K562 (cell line): ENCODE measurements at regions not wholly inside any gene's neighbourhood (a gene's known extent, or its start where the extent isn't known, plus 50 kb on each side); places are given as distances from the start of the nearest gene placed in this dataset.

ENCODE experiments used
- ATAC-seq: fragments of 200-7000 bp; cut with Tn5 transposase; 3 replicates; pipeline ENCODE4 v1.9.1; 2020; ENCODE audit warnings: moderate library complexity
- BruUV-seq: library from RNA; stranded (reverse); fragments of 400-500 nt; replicated peaks from 2 replicates; lab custom pipeline; 2021; lab: Mats Ljungman, UMichigan
- CTCF ChIA-PET: fragments of 300-600 bp; formaldehyde crosslinking; extraction: SDS; loops from one replicate; lab custom pipeline; 2021; ENCODE audit warnings: low intra/inter-chr PET ratio; lab: Yijun Ruan, JAX
- POLR2A ChIA-PET: fragments of 300-600, 350-650 bp; sonication (Branson Sonifier 250); formaldehyde crosslinking; extraction: SDS; loops from one replicate; lab custom pipeline; 2021; ENCODE audit warnings: antibody characterized with exemption, inconsistent platforms; lab: Yijun Ruan, JAX
- DNase-seq, 4 experiments: peaks; one replicate each; pipeline versions ENCODE4 v3.0.0 to v3.0.0-alpha.2; 2011 to 2018; ENCODE audit warnings: low spot score in 3 of 4, mixed read lengths in 3 of 4; ENCODE audit errors: extremely low read depth in 1 of 4
- FAIRE-seq: peaks from 2 replicates; lab custom pipeline; 2011; peaks lifted over from hg19 to GRCh38; lab: Jason Lieb, UNC
- H2AFZ ChIP-seq: 2 replicates; pipeline ENCODE4 v1.6.0; 2011; ENCODE audit warnings: low read depth, low read length, control low read depth, inconsistent platforms
- H3K27ac ChIP-seq: fragments of 200-600 bp; 3 replicates; pipeline ENCODE4 v1.8.0; 2011; ENCODE audit warnings: low read depth, mild to moderate bottlenecking, control low read depth, inconsistent platforms, low read length, moderate library complexity, mixed read lengths; ENCODE audit errors: extremely low read depth
- H3K27me3 ChIP-seq, 2 experiments: fragments of 300-600 bp in 1 of 2; 2 replicates in 1 of 2; 3 replicates in 1 of 2; pipeline versions ENCODE4 v1.6.0 to v1.8.0; 2011; ENCODE audit warnings: inconsistent platforms in 2 of 2, low read length in 2 of 2, mild to moderate bottlenecking in 1 of 2, mixed read lengths in 1 of 2, moderate library complexity in 1 of 2; ENCODE audit not compliant: control insufficient read depth in 2 of 2, insufficient read depth in 2 of 2
- H3K36me3 ChIP-seq: fragments of 300-600 bp; 3 replicates; pipeline ENCODE4 v1.8.0; 2011; ENCODE audit warnings: mild to moderate bottlenecking, low read length, inconsistent platforms; ENCODE audit not compliant: control insufficient read depth, insufficient read depth
- H3K4me1 ChIP-seq, 2 experiments: fragments of 200-600 bp in 1 of 2; replicated peaks in 1 of 2; 2 replicates in 1 of 2; 3 replicates in 1 of 2; pipeline versions ENCODE4 v1.5.1 to v1.8.0; 2011; ENCODE audit warnings: inconsistent platforms in 2 of 2, low read length in 2 of 2, mild to moderate bottlenecking in 1 of 2, mixed read lengths in 1 of 2, moderate library complexity in 1 of 2; ENCODE audit not compliant: control insufficient read depth in 2 of 2, insufficient read depth in 2 of 2
- H3K4me2 ChIP-seq: 2 replicates; pipeline ENCODE4 v1.6.1; 2011; ENCODE audit warnings: low read length, control low read depth, inconsistent platforms, mixed read lengths; ENCODE audit not compliant: insufficient read depth
- H3K4me3 ChIP-seq: fragments of 200-600 bp; sonication (generic), shearing (Covaris generic); 2 replicates; pipeline ENCODE4 v1.5.1; 2016; ENCODE audit warnings: control low read depth, inconsistent platforms
- H3K79me2 ChIP-seq: fragments of 200-600 bp; 3 replicates; pipeline ENCODE4 v1.8.0; 2011; ENCODE audit warnings: low read length, inconsistent platforms; ENCODE audit not compliant: control insufficient read depth, insufficient read depth
- H3K9ac ChIP-seq, 2 experiments: 2 replicates each; pipeline versions ENCODE4 v1.6.0 to v1.6.1; 2011; ENCODE audit warnings: low read depth in 2 of 2, low read length in 2 of 2, control low read depth in 1 of 2, inconsistent platforms in 1 of 2, mild to moderate bottlenecking in 1 of 2, mixed read lengths in 1 of 2; ENCODE audit not compliant: insufficient read depth in 1 of 2
- H3K9me1 ChIP-seq: one replicate; pipeline ENCODE4 v1.6.0; 2011; ENCODE audit warnings: inconsistent platforms, mild to moderate bottlenecking, low read length, moderate library complexity; ENCODE audit not compliant: control insufficient read depth, insufficient read depth
- H3K9me3 ChIP-seq: replicated peaks from 2 replicates; pipeline ENCODE4 v1.5.1; 2011; ENCODE audit warnings: low read depth, low read length, inconsistent platforms; ENCODE audit not compliant: control insufficient read depth, insufficient read depth
- H4K20me1 ChIP-seq: replicated peaks from 2 replicates; pipeline ENCODE4 v1.6.1; 2011; ENCODE audit warnings: low read length, inconsistent platforms, mixed read lengths; ENCODE audit not compliant: control insufficient read depth, insufficient read depth
- HBP1 ChIP-seq: fragments of 450-650 bp; formaldehyde crosslinking; IDR thresholded peaks from 2 replicates; pipeline ENCODE4 v1.4.0; 2022; ENCODE audit warnings: missing genetic modification characterization
- HEY1 ChIP-seq: fragments of 250-450 bp; sonication (Bioruptor Pico); IDR thresholded peaks from 2 replicates; pipeline ENCODE4 v1.5.0; 2020; ENCODE audit warnings: mild to moderate bottlenecking, moderate library complexity, borderline replicate concordance
- LEF1 ChIP-seq: fragments of 450-650 bp; IDR thresholded peaks from 2 replicates; pipeline ENCODE4 v1.6.1; 2016; ENCODE audit warnings: mild to moderate bottlenecking
- MAFG ChIP-seq: fragments of 450-650 bp; conservative IDR thresholded peaks from 2 replicates; pipeline ENCODE4 v1.6.1; 2016; ENCODE audit warnings: missing genetic modification characterization, missing compliant biosample characterization
- MEF2D ChIP-seq: conservative IDR thresholded peaks from 2 replicates; pipeline ENCODE4 v1.6.1; 2016; ENCODE audit warnings: low read depth, missing genetic modification characterization, missing compliant biosample characterization
- NELFE ChIP-seq: IDR thresholded peaks from 2 replicates; pipeline ENCODE4 v1.6.1; 2011; ENCODE audit warnings: mild to moderate bottlenecking; ENCODE audit not compliant: insufficient read depth, insufficient read length
- NFRKB ChIP-seq: fragments of 450-650 bp; IDR thresholded peaks from 2 replicates; pipeline ENCODE4 v1.6.1; 2016; ENCODE audit warnings: low read depth
- PCBP2 ChIP-seq: fragments of 200-400 bp; formaldehyde crosslinking; IDR thresholded peaks from 2 replicates; pipeline ENCODE4 v1.6.1; 2018; ENCODE audit warnings: low read length, low read depth, mild to moderate bottlenecking, moderate library complexity; ENCODE audit not compliant: poor library complexity, severe bottlenecking
- PRMT5 ChIP-seq: sonication (generic); formaldehyde crosslinking; IDR thresholded peaks from 2 replicates; pipeline ENCODE4 v1.5.0; 2020; ENCODE audit warnings: missing genetic modification reagents
- ZNF384 ChIP-seq: IDR thresholded peaks from 2 replicates; pipeline ENCODE4 v1.6.1; 2012; ENCODE audit warnings: low read depth, low read length, improper control_type of control experiment
- ZNF740 ChIP-seq, 3 experiments: fragments of 200-800 bp in 1 of 3; sonication (Bioruptor generic) in 1 of 3; sonication (generic) in 1 of 3; formaldehyde crosslinking in 1 of 3; IDR thresholded peaks; 2 replicates each; pipeline versions ENCODE4 v1.6.1 to v1.8.0; 2016 to 2022; ENCODE audit warnings: mild to moderate bottlenecking in 2 of 3, missing compliant biosample characterization in 2 of 3, missing genetic modification characterization in 2 of 3, missing genetic modification reagents in 1 of 3
- WGBS: fragments of 100-300 bp; shearing (Covaris generic); methylation state at CpG from one replicate; pipeline ENCODE4 v1.1.6; 2016; ENCODE audit warnings: low coverage, mixed read lengths; ENCODE audit not compliant: insufficient coverage; ENCODE audit errors: missing lambda C conversion rate; 5-methylcytosine and 5-hydroxymethylcytosine counted together
- in situ Hi-C: fragments of 300-500 bp; cut with MboI; formaldehyde crosslinking; loops from 4 replicates; pipeline ENCODE4 v1.15.0; 2018; ENCODE audit warnings: inconsistent platforms, mixed read lengths
- intact Hi-C: fragments of 100-400 bp; cut with micrococcal nuclease; formaldehyde crosslinking; loops from 2 replicates; pipeline ENCODE4 v1.14.2; 2022
- TF ChIP-seq, protein P1 (sequence below): sonication (generic); formaldehyde crosslinking; IDR thresholded peaks from 2 replicates; pipeline ENCODE4 v1.8.0; 2023; ENCODE audit warnings: missing genetic modification reagents, mild to moderate bottlenecking, borderline replicate concordance

- no peak for TF ChIP-seq MAFG
- no peak for TF ChIP-seq MEF2D
- no peak for TF ChIP-seq NFRKB
- no peak for TF ChIP-seq NELFE
- TF ChIP-seq HEY1 (CRISPR knock-in tag), result no peak
- TF ChIP-seq PCBP2, result no peak
- TF ChIP-seq LEF1, result no peak
- no peak for TF ChIP-seq HBP1 (CRISPR knock-in tag)
Observed at GRCh38 chr6:22499815-22500214, 69.6 kb upstream of the HDGFL1 start (continued).

GRCh38 chr6:22506496-22506895, 62.9 kb upstream of the HDGFL1 start:
- in situ Hi-C loops (no loop called here), intact Hi-C loops (no loop called here)
- H3K4me3 ChIP-seq, result no peak overlapping the region
- no peaks in the 10 kb centered on the region for H3K27me3 ChIP-seq
- WGBS, result 5% methylated on average over 8 of the region's 8 CpGs
- no peak for FAIRE-seq
- H3K4me2 ChIP-seq, result no peak overlapping the region
- ChIA-PET CTCF (no interaction called here), POLR2A (no interaction called here)
- no peaks in the 10 kb centered on the region for H3K79me2 ChIP-seq
- H2AFZ ChIP-seq, result no peak overlapping the region
- H4K20me1 ChIP-seq, result no peaks in the 10 kb centered on the region
- no peak for DNase-seq
- no peaks in the 10 kb centered on the region for H3K36me3 ChIP-seq
- no peaks in the 10 kb centered on the region; the same call in 1 of the 2 replicates for H3K9me3 ChIP-seq
- BruUV-seq, result no TSS peak
- no peak overlapping the region for H3K27ac ChIP-seq
- ATAC-seq, result no peak
- no peaks in the 10 kb centered on the region for H3K9me1 ChIP-seq
- H3K4me1 ChIP-seq, result no peaks in the 10 kb centered on the region
- H3K9ac ChIP-seq, result no peak overlapping the region
- TF ChIP-seq ZNF384, result no peak
- no peak for TF ChIP-seq ZNF740 (CRISPR knock-in tag; IDR thresholded peaks at IDR 0.05)
- no peak for TF ChIP-seq ZNF740 (tag; IDR thresholded peaks at IDR 0.05)
- TF ChIP-seq PRMT5 (CRISPR knock-in tag), result no peak
- no peak for TF ChIP-seq MAFG
- TF ChIP-seq, protein P1, sequence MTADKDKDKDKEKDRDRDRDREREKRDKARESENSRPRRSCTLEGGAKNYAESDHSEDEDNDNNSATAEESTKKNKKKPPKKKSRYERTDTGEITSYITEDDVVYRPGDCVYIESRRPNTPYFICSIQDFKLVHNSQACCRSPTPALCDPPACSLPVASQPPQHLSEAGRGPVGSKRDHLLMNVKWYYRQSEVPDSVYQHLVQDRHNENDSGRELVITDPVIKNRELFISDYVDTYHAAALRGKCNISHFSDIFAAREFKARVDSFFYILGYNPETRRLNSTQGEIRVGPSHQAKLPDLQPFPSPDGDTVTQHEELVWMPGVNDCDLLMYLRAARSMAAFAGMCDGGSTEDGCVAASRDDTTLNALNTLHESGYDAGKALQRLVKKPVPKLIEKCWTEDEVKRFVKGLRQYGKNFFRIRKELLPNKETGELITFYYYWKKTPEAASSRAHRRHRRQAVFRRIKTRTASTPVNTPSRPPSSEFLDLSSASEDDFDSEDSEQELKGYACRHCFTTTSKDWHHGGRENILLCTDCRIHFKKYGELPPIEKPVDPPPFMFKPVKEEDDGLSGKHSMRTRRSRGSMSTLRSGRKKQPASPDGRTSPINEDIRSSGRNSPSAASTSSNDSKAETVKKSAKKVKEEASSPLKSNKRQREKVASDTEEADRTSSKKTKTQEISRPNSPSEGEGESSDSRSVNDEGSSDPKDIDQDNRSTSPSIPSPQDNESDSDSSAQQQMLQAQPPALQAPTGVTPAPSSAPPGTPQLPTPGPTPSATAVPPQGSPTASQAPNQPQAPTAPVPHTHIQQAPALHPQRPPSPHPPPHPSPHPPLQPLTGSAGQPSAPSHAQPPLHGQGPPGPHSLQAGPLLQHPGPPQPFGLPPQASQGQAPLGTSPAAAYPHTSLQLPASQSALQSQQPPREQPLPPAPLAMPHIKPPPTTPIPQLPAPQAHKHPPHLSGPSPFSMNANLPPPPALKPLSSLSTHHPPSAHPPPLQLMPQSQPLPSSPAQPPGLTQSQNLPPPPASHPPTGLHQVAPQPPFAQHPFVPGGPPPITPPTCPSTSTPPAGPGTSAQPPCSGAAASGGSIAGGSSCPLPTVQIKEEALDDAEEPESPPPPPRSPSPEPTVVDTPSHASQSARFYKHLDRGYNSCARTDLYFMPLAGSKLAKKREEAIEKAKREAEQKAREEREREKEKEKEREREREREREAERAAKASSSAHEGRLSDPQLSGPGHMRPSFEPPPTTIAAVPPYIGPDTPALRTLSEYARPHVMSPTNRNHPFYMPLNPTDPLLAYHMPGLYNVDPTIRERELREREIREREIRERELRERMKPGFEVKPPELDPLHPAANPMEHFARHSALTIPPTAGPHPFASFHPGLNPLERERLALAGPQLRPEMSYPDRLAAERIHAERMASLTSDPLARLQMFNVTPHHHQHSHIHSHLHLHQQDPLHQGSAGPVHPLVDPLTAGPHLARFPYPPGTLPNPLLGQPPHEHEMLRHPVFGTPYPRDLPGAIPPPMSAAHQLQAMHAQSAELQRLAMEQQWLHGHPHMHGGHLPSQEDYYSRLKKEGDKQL (CRISPR knock-in tag), result no peak
